ENCODE measurements at regions not wholly inside any gene's neighbourhood (a gene's known extent, or its start where the extent isn't known, plus 50 kb on each side); places are given as distances from the start of the nearest gene placed in this dataset.

DNA sequence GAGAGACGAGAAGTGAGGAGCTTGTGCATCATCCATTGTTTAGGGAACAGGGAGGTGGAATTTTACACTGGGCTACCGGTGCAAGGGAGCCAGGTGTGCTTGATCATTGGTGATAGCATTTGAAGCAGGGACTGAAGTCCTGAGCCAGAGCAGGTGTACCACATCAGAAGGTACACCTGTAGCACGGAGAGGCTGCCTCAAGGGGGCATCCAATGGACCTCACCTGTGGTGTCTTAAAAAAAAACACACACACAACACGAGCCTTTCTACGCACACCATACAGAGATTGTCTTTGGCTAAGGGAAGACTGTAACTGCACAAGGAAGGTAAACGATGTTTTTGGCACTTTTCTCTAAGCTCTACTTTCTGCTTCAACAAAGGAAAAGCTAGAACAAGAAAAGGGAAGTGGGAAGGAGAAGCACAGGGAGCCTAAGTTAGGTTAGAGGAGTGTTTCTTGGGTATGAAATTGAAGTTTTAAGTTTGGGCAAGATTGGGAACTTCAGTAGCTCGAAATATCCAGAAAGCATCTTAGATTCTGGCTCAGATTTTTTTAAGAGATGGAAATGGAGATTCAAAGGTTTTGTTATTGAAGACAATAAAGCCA, 334.3 kb upstream of the FBXO33 start:
- no peak for DNase-seq (ENCODE audit: low read depth)
- no peak overlapping the region for H3K4me3 ChIP-seq (ENCODE audit: low read length)
- TF ChIP-seq, protein P1, sequence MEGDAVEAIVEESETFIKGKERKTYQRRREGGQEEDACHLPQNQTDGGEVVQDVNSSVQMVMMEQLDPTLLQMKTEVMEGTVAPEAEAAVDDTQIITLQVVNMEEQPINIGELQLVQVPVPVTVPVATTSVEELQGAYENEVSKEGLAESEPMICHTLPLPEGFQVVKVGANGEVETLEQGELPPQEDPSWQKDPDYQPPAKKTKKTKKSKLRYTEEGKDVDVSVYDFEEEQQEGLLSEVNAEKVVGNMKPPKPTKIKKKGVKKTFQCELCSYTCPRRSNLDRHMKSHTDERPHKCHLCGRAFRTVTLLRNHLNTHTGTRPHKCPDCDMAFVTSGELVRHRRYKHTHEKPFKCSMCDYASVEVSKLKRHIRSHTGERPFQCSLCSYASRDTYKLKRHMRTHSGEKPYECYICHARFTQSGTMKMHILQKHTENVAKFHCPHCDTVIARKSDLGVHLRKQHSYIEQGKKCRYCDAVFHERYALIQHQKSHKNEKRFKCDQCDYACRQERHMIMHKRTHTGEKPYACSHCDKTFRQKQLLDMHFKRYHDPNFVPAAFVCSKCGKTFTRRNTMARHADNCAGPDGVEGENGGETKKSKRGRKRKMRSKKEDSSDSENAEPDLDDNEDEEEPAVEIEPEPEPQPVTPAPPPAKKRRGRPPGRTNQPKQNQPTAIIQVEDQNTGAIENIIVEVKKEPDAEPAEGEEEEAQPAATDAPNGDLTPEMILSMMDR (conservative IDR thresholded peaks at IDR 0.05; ENCODE audit: low read depth, low read length): no peak

DNA sequence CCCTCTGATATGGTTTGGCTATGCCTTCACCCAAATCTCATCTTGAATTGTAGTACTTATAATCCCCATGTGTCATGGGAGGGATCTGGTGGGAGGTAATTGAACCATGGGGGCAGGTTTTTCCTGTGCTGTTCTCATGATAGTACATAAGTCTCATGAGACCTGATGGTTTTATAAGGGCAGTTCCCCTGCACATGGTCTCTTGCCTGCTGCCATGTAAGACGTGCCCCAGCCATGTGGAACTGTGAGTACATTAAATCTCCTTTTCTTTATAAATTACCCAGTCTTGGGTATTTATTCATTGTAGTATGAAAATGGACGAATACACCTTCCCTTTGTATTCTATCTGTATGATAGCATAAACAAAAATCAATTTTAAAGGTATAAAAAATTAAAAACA, 333.4 kb upstream of the FBXO33 start:
- DNase-seq (ENCODE audit: low read depth): no peak
- no peak overlapping the region for H3K4me3 ChIP-seq (ENCODE audit: low read length)
- TF ChIP-seq, protein P1 (conservative IDR thresholded peaks at IDR 0.05; ENCODE audit: low read depth, low read length): no peak

DNA sequence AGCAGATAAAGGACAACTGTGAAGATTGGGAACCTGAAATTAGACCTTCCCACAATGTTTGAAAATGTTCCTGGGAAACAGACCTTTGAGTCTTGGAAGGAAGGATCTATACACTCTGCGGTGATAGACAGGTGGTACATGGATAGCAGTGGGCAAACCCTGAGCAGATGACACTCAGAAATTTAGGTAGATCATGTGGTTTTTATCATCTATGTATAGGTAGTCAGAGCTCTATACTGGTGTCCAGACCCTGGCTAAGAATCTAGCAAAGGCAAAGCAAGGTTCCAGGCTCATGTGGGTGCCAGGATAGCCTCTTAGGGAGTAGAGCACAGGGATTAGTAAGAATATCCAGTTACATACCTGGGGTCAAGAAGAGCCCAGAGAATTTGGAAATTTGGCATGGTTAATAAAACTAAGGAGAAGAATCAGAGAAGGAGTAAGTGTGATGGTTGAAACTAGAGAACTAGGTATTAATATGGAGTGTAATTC, 331.2 kb upstream of the FBXO33 start:
- TF ChIP-seq, protein P1 (conservative IDR thresholded peaks at IDR 0.05; ENCODE audit: low read depth, low read length): no peak
- no peak overlapping the region for H3K4me3 ChIP-seq (ENCODE audit: low read length)
- DNase-seq (ENCODE audit: low read depth): no peak

DNA sequence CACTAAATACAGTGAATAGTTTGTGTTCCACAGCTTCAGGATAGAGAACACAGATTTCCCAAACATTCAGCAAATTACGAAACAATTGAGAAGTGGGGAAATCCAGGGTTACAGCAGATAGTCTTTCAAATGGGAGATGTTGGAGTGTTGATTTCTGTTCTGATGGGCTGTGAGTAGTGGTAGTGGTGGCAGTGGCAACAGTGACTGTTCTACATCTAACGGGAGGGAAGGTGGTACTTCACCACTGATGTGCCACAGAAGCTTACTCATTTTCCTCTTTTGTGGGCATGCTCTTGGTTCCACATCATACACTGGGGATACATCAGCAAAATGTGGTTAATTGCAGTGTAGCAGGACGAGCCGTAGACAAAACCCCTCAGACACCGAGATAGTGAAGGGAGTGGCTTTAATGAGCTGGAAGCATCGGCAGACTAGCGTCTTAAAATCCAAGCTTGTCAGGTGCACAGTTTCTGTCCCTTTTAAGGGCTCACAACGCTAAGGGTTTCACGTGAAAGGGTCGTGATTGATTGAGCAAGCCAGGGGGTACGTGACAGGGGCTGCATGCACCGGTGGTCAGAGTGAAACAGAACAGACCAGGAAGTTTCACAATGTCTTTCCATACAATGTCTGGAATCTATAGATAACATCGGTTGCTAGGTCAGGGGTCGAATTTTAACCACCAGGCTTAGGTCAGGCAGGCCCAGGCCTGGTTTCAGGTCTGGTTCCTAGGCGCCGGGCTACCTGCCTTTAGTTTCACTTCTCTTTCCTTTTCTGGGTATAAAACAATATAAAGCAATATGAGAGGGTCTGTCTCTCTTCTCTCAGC, 330.6 kb upstream of the FBXO33 start:
- DNase-seq (ENCODE audit: low read depth): no peak
- TF ChIP-seq, protein P1 (conservative IDR thresholded peaks at IDR 0.05; ENCODE audit: low read depth, low read length): no peak
- no peak overlapping the region for H3K4me3 ChIP-seq (ENCODE audit: low read length)

DNA sequence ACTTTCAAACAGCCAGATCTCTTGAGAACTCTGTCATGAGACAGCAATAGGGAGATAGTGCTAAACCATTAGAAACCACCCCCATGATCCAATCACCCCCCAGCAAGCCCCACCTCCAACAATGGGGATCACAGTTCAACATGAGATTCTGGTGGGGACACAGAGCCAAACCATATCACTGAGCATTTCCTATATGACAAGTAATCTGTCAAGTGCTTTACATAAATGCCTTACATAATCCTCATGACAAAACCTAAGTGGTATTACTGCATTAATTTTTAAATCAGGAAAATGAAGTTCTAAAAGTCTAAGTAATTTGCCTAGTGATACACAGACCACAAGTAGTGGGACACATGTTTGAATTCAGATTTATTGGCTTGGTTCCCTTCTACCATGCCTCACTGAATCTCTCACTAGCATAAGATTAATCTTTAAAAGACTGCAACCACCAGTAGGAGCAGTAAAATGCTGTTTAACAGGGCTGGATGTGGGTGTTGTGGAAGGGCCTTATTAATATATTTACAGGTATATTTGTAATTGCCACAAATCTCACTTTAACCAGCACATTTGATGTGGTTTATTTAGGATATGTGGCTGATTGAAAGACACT, 323.1 kb upstream of the FBXO33 start:
- H3K4me3 ChIP-seq (ENCODE audit: low read length): no peak overlapping the region
- TF ChIP-seq, protein P1 (conservative IDR thresholded peaks at IDR 0.05; ENCODE audit: low read depth, low read length): no peak
- peak; percentile 9 for DNase-seq (ENCODE audit: low read depth)

DNA sequence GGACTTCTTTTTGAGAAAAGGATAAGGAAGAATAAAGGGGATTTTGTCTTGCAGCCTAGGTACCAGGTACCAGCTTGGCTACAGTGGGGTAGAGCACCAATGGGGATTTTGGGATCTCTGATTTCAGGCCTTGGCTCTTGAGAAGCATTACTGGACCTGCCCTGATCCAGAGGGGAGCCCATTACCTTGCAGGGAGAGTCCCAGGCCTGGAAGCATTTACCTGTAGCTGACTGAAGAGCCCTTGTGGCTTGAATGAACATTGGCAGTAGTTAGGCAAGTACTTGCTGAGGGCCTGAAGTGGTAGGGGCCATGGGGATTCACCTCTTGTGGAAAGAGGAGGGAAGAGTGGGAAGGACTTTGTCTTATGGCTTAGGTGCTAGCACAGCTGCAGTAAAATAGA, 308.2 kb upstream of the FBXO33 start:
- no peak for DNase-seq (ENCODE audit: low read depth)
- TF ChIP-seq, protein P1 (conservative IDR thresholded peaks at IDR 0.05; ENCODE audit: low read depth, low read length): no peak
- no peak overlapping the region for H3K4me3 ChIP-seq (ENCODE audit: low read length)
